HCT116 (cell line): ENCODE measurements at regions not wholly inside any gene's neighbourhood (a gene's known extent, or its start where the extent isn't known, plus 50 kb on each side); places are given as distances from the start of the nearest gene placed in this dataset.

Experiments used
- CTCF ChIP-seq, 3 experiments: fragments of 200-600 bp in 1 of 3; sonication (generic) in 1 of 3; IDR thresholded peaks in 2 of 3; conservative IDR thresholded peaks in 1 of 3; 2 replicates each; pipeline ENCODE4 v1.5.1; 2012 to 2017; ENCODE audit warnings: low read depth in 2 of 3, low read length in 2 of 3, antibody characterized with exemption in 1 of 3, borderline replicate concordance in 1 of 3, control low read depth in 1 of 3, mild to moderate bottlenecking in 1 of 3, mixed read lengths in 1 of 3, mixed run types in 1 of 3, moderate library complexity in 1 of 3; ENCODE audit not compliant: insufficient read depth in 1 of 3
- EGR1 ChIP-seq: IDR thresholded peaks from 2 replicates; pipeline ENCODE4 v1.6.1; 2012; ENCODE audit warnings: low read depth
- EZH2 ChIP-seq: fragments of 200-600 bp; sonication (generic); IDR thresholded peaks from 2 replicates; pipeline ENCODE4 v1.6.1; 2017; ENCODE audit warnings: antibody characterized with exemption, mixed run types
- JUND ChIP-seq: IDR thresholded peaks from 2 replicates; pipeline ENCODE4 v1.6.1; 2012
- MAX ChIP-seq: IDR thresholded peaks from 2 replicates; pipeline ENCODE4 v1.6.1; 2012
- POLR2A ChIP-seq: IDR thresholded peaks from 2 replicates; pipeline ENCODE4 v1.7.0; 2011; ENCODE audit warnings: borderline replicate concordance; ENCODE audit not compliant: insufficient read depth, insufficient read length; ENCODE audit errors: extremely low read depth
- POLR2AphosphoS5 ChIP-seq: IDR thresholded peaks from 2 replicates; pipeline ENCODE4 v1.6.1; 2011; ENCODE audit warnings: mild to moderate bottlenecking, low read depth, low read length, moderate library complexity
- RAD21 ChIP-seq: IDR thresholded peaks from 2 replicates; pipeline ENCODE4 v1.6.1; 2012; ENCODE audit warnings: low read depth, mild to moderate bottlenecking
- YY1 ChIP-seq: IDR thresholded peaks from 2 replicates; pipeline ENCODE4 v1.6.1; 2011; ENCODE audit warnings: low read length, low read depth, moderate library complexity, mild to moderate bottlenecking; ENCODE audit not compliant: insufficient replicate concordance; ENCODE audit errors: extremely low read depth
- ZNF274 ChIP-seq: fragments of 200-500 bp; sonication (Bioruptor generic); IDR thresholded peaks from 2 replicates; pipeline ENCODE4 v1.6.1; 2014; ENCODE audit warnings: mild to moderate bottlenecking, low read depth, low read length, inconsistent platforms
- TF ChIP-seq, protein P1 (sequence below): IDR thresholded peaks from 2 replicates; pipeline ENCODE4 v1.6.1; 2012; ENCODE audit warnings: low read depth

DNA sequence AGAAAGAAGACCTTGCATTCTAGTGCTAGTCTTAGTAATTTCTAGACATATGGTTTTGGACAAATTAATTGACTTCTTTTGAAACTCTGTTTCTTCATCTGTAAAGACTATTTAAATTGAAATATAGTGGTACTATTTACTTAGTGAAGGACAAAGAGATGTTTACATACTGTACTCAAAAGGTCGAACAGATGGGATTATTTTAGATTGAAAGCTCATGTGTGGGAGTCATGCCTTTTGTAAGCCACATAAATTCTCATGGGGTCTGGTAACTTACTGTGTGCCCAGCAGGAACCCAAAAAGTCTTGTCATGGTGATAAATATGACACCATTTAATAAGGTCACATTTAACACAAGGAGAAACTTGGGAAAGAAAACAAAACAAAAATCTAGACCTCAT is 368.2 kb upstream of the CITED2 start:
- TF ChIP-seq POLR2A = no peak
- no peak for TF ChIP-seq MAX
- no peak for TF ChIP-seq CTCF (IDR thresholded peaks at IDR 0.05 in 2 of 3, conservative IDR thresholded peaks at IDR 0.05 in 1 of 3; ENCODE audit: borderline replicate concordance in 1 of 3, insufficient read depth in 1 of 3, low read depth in 2 of 3, low read length in 2 of 3)
- no peak for TF ChIP-seq EZH2
- no peak for TF ChIP-seq EGR1
- no peak for TF ChIP-seq YY1
- TF ChIP-seq, protein P1, sequence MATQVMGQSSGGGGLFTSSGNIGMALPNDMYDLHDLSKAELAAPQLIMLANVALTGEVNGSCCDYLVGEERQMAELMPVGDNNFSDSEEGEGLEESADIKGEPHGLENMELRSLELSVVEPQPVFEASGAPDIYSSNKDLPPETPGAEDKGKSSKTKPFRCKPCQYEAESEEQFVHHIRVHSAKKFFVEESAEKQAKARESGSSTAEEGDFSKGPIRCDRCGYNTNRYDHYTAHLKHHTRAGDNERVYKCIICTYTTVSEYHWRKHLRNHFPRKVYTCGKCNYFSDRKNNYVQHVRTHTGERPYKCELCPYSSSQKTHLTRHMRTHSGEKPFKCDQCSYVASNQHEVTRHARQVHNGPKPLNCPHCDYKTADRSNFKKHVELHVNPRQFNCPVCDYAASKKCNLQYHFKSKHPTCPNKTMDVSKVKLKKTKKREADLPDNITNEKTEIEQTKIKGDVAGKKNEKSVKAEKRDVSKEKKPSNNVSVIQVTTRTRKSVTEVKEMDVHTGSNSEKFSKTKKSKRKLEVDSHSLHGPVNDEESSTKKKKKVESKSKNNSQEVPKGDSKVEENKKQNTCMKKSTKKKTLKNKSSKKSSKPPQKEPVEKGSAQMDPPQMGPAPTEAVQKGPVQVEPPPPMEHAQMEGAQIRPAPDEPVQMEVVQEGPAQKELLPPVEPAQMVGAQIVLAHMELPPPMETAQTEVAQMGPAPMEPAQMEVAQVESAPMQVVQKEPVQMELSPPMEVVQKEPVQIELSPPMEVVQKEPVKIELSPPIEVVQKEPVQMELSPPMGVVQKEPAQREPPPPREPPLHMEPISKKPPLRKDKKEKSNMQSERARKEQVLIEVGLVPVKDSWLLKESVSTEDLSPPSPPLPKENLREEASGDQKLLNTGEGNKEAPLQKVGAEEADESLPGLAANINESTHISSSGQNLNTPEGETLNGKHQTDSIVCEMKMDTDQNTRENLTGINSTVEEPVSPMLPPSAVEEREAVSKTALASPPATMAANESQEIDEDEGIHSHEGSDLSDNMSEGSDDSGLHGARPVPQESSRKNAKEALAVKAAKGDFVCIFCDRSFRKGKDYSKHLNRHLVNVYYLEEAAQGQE = no peak
- no peak for TF ChIP-seq RAD21
- no peak for TF ChIP-seq POLR2AphosphoS5
- TF ChIP-seq JUND = no peak
- no peak for TF ChIP-seq ZNF274
